ENCODE measurements at regions not wholly inside any gene's neighbourhood (a gene's known extent, or its start where the extent isn't known, plus 50 kb on each side); places are given as distances from the start of the nearest gene placed in this dataset.
"Not testable (repeated sequence)": the region's sequence is repeated elsewhere in the genome, so short reads cannot be mapped to it uniquely, and the experiment has no call there.

- DNase-seq, result no peak
Observed at GRCh38 chr5:104016646-104017045, 454.1 kb upstream of the NUDT12 start.

GRCh38 chr5:104015765-104016164, 453.2 kb upstream of the NUDT12 start:
- DNase-seq, result no peak

GRCh38 chr5:104002783-104003182, 440.2 kb upstream of the NUDT12 start:
- not testable (repeated sequence) for DNase-seq

- no peak for DNase-seq
Observed at GRCh38 chr5:104001136-104001535, 438.5 kb upstream of the NUDT12 start.

- no peak for DNase-seq
Observed at GRCh38 chr5:103993031-103993430, 430.4 kb upstream of the NUDT12 start.

- no peak for DNase-seq
Observed at GRCh38 chr5:103990064-103990463, 427.5 kb upstream of the NUDT12 start.

- DNase-seq, result no peak
Observed at GRCh38 chr5:103981592-103981991, 419.0 kb upstream of the NUDT12 start.

GRCh38 chr5:103973669-103974068, 411.1 kb upstream of the NUDT12 start:
- DNase-seq, result no peak

- DNase-seq, result not testable (repeated sequence)
Observed at GRCh38 chr5:103966295-103966694, 403.7 kb upstream of the NUDT12 start.

GRCh38 chr5:103962023-103962422, 399.4 kb upstream of the NUDT12 start:
- DNase-seq, result no peak

GRCh38 chr5:103953601-103954382, 391.2 kb upstream of the NUDT12 start:
- DNase-seq, result no peak

- DNase-seq, result no peak
Observed at GRCh38 chr5:103951776-103952175, 389.2 kb upstream of the NUDT12 start.

- no peak for DNase-seq
Observed at GRCh38 chr5:103943230-103943629, 380.6 kb upstream of the NUDT12 start.

- DNase-seq, result no peak
Observed at GRCh38 chr5:103942587-103943186, 380.1 kb upstream of the NUDT12 start.

GRCh38 chr5:103941596-103941995, 379.0 kb upstream of the NUDT12 start:
- no peak for DNase-seq

GRCh38 chr5:103938146-103938695, 375.6 kb upstream of the NUDT12 start:
- no peak for DNase-seq

- no peak for DNase-seq
Observed at GRCh38 chr5:103929338-103930013, 366.9 kb upstream of the NUDT12 start.

- no peak for DNase-seq
Observed at GRCh38 chr5:103927739-103928138, 365.1 kb upstream of the NUDT12 start.

- no peak for DNase-seq
Observed at GRCh38 chr5:103923616-103924168, 361.1 kb upstream of the NUDT12 start.

GRCh38 chr5:103919506-103919905, 356.9 kb upstream of the NUDT12 start:
- no peak for DNase-seq

GRCh38 chr5:103918668-103919367, 356.2 kb upstream of the NUDT12 start:
- DNase-seq, result no peak

- DNase-seq, result no peak
Observed at GRCh38 chr5:103915081-103915480, 352.5 kb upstream of the NUDT12 start.

GRCh38 chr5:103910786-103911185, 348.2 kb upstream of the NUDT12 start:
- no peak for DNase-seq
